Ishikawa (cell line): ENCODE measurements at regions not wholly inside any gene's neighbourhood (a gene's known extent, or its start where the extent isn't known, plus 50 kb on each side); places are given as distances from the start of the nearest gene placed in this dataset.

Source experiments
- EP300 ChIP-seq: IDR thresholded peaks from 2 replicates; pipeline ENCODE4 v1.6.1; 2012; ENCODE audit warnings: borderline replicate concordance
- FOXM1 ChIP-seq: IDR thresholded peaks from 2 replicates; pipeline ENCODE4 v1.6.1; 2012; ENCODE audit warnings: low read depth, borderline replicate concordance
- MAX ChIP-seq: IDR thresholded peaks from 2 replicates; pipeline ENCODE4 v1.6.1; 2012
- RAD21 ChIP-seq: IDR thresholded peaks from 2 replicates; pipeline ENCODE4 v1.6.1; 2012; ENCODE audit warnings: low read depth
- REST ChIP-seq: IDR thresholded peaks from 2 replicates; pipeline ENCODE4 v1.6.1; 2012; ENCODE audit warnings: low read depth, mild to moderate bottlenecking
- TAF1 ChIP-seq: IDR thresholded peaks from 2 replicates; pipeline ENCODE4 v1.6.1; 2012; ENCODE audit warnings: low read depth, mild to moderate bottlenecking

DNA sequence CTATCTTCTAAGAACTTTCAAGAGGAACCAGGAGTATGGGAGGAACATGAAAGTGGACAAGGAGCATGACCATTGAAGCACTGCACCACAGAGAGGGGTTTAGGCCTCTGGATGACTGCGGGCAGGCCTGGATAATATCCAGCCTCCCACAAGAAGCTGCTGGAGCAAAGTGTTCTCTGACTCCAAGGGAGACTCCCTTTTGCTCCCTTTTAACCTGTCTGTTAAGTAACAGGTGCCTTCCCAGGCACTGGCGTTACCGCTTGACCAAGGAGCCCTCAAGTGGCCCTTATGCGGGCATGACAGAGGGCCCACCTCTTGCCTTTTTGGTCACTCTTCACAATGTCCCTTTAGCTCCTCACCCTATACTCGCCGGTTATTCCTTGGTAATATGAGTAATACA lies 666.2 kb downstream of the SLITRK6 start:
- no peak for TF ChIP-seq RAD21
- TF ChIP-seq REST, result no peak
- no peak for TF ChIP-seq MAX
- TF ChIP-seq FOXM1, result no peak
- no peak for TF ChIP-seq TAF1
- TF ChIP-seq EP300, result no peak
